NCI-H1105 treated with DMSO at 0.1 percent for 48 hours (cell line): ENCODE measurements at regions not wholly inside any gene's neighbourhood (a gene's known extent, or its start where the extent isn't known, plus 50 kb on each side); places are given as distances from the start of the nearest gene placed in this dataset.
"Not testable (repeated sequence)": the region's sequence is repeated elsewhere in the genome, so short reads cannot be mapped to it uniquely, and the experiment has no call there.

Source experiments
- DNase-seq: peaks from one replicate; lab custom pipeline; 2025; lab: John Stamatoyannopoulos, UW

DNA sequence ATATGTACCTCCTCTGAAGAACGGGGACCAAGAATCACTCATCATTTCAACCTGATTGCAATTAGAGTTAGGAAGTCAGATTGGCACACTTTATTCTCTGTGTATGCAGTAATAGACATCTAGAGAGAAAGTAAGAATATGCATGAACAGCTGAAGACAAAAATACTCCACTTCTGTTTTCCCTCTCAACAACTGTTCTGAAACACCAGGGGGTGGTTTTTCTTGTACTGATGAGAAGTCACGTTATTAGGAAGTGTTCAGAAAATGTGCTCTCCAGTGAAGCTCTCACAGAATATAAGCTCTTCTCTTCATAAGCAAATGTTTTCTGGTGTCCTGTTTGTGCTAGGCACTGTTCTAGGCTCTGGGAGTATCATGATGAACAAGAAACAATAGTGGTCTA lies 531.7 kb upstream of the C9orf72 start:
- no peak for DNase-seq

DNA sequence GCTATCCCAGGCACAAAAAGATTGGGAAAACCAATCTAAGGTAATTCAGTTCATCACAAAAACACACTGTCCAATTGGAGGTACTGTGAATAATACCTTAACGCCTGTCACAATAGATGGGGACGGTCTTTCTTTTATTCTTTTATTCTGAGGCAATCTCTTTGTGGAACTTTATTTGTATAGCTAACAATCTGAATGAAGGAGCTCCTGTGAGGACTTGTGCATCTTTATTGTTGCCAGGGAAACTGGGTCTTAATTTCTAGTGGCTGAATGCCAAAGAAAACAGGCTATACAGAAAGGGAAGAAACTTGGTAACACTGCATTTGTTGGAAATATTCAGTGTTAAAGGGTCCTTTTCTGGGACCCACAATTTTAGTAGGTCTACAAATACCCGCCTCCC lies 546.9 kb upstream of the C9orf72 start:
- peak; percentile 98 for DNase-seq

DNA sequence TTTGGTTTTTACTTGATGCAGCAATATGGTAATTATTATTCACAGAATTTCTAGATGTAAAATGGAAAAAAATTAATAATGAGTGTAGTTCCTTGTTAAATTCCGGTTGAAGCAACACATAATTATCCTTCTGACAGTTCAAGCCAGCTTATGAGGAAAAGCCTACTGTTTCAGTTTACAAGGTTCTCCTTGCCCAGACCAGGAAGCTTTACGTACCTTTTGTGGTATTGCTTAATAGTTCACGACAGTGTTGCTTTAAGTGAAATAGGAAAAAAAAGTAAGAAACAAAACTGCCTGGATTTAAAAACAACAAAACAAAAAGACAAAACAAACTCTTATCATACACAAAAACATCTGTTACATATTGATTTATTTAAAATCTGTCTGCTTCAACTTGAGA lies 547.3 kb upstream of the C9orf72 start:
- peak; percentile 86 for DNase-seq

- peak; percentile 45 for DNase-seq
Measured at GRCh38 chr9:28121366-28121765, 548.1 kb upstream of the C9orf72 start.

DNA sequence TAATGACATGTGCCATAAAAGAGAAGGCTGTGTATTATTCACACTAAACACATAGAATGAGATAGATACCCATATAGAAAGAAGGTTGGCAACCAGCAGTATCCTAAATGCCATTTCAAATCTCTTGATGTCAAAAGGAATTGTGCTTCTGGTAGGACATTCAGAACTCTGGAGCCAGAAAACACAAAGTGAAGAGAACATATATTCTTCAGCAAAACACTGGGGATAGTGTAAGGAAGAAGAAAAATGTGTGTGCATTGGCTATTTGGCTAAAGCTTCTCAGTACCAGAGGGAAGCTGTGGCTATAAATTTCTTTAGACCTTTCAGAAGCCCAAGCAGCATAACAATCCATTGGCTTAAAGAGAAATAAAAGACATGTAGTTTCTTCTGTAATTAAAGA lies 551.6 kb upstream of the C9orf72 start:
- DNase-seq: no peak

GRCh38 chr9:28127101-28127500 lies 553.8 kb upstream of the C9orf72 start:
- peak; percentile 80 for DNase-seq

DNA sequence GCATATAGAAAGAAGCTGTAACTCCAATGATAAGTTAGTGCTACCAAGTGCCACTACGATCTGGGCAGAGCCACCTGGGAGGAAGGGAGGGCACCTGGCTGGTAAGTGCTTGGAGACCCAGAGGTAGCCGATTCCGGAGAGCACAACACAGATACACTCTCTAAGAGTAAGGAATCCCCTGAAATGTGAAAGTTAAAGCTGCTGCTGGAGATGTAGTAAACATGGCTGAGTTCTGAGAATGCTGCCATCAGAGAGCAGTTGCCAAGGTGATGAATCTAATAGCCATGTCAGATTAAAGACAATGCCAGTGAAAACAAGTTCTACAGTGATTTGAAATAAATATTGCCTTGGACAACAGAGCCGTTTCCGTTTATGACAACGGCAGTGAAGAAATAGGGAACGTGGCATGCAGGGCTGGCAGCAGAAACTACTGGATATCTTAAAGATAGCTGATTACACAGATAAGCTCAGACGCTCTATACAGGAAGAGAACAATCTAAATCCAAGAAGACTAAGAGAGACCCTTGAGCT lies 561.2 kb upstream of the C9orf72 start:
- peak; percentile 24 for DNase-seq

DNA sequence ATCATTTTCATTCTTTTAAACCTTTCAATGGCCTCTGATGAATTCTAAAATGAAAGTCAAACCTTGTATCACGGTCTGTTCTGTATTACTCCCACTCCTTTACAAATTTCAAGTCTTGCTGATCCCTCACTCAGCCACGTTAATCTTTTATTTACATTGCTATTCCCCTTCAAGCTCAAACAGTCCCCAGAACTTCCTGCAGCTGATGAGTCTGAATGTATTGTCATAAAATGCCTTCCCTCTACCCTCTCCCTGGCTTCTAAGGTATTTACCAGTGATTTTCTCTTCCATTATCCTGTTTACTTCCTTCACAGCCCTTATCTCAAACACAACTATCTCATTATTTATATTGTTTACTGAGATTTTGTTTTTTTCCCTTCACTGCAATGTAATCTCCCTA lies 562.3 kb upstream of the C9orf72 start:
- DNase-seq: peak; percentile 59

DNA sequence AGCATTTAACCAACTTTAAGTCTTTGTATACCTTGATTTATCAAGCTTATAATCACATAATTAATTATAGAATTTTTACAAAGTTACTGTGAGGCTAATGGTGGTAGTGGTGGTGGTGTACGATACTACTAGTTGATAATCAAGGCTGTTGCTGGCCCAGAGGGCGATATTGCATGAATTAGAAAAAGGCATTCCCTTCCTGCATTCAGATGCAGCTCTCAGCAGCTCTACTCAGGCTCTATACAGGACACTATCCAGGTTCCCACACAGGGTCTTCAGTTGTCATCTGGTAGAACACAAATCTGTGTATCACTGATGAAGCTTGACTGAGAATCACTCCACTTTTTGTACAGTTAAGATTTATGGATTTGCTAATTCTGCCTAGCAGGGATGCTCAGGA lies 562.8 kb upstream of the C9orf72 start:
- no peak for DNase-seq

DNA sequence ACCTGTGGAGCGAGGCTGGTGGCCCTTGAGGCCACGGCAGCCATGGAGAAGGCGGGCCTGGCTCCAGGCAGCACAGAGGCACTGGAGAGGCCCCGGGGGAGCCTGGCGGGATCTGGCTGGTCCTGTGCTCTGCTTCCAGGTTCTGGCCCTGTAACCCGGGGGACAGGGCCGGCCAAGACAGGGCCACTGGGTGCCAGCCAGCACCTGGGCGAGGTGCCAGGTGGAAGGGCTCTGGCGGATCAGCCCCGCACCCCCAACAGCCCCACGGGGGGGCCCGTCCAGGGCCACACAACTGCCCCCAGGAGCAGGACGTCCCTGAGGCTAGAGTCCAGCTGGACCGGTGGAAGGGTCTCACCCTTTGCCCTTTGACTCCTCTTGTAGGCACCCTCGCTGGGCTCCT lies 574.1 kb upstream of the C9orf72 start:
- DNase-seq: not testable (repeated sequence)

GRCh38 chr9:28147923-28148597 lies 574.8 kb upstream of the C9orf72 start:
- not testable (repeated sequence) for DNase-seq

GRCh38 chr9:28149361-28150050 lies 576.2 kb upstream of the C9orf72 start:
- not testable (repeated sequence) for DNase-seq

GRCh38 chr9:28155067-28155466 lies 581.8 kb upstream of the C9orf72 start:
- DNase-seq: peak; percentile 7

GRCh38 chr9:28155671-28156070 lies 582.4 kb upstream of the C9orf72 start:
- no peak for DNase-seq

DNA sequence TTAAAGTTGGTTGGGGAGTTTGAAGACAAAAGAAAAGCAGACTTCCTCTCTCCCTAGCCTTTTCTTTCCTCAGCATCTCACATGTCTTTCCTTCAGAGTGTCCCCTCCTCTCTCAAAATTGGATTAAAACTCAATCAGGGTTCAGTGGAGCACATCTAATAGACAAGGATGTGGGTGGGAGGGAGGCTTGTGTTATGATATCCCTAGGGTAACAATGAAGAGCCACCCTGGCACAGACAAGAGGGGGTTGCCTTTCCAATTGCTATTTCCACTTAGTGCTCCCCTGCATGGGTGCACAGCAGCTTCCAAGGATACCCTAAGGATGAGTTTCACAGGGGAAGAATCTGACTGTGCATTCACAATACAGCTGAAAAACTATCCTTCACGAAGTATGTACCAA lies 585.2 kb upstream of the C9orf72 start:
- no peak for DNase-seq

GRCh38 chr9:28163619-28164018 lies 590.3 kb upstream of the C9orf72 start:
- peak; percentile 78 for DNase-seq

DNA sequence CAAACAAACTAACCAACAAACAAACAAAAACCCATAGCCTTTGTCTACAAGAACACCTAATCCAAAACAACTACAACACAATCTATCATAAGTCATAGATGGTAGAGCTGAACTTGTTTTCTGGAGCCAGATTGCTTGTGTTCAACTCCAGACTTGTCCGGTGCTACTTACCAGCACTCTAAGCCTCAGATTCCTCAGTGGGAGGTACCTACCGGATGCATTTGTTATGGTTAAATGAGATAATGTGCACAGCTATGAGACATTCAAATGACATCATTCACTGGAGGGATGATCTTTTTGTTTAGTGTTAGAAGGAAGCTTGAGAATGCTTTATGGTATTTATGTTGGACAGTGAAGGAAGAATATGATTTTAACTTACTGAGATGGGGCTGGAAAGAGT lies 592.9 kb upstream of the C9orf72 start:
- no peak for DNase-seq

- DNase-seq: no peak
Measured at GRCh38 chr9:28177142-28177541, 603.9 kb upstream of the C9orf72 start.

- DNase-seq: no peak
Measured at GRCh38 chr9:28177925-28178324, 604.6 kb upstream of the C9orf72 start.

DNA sequence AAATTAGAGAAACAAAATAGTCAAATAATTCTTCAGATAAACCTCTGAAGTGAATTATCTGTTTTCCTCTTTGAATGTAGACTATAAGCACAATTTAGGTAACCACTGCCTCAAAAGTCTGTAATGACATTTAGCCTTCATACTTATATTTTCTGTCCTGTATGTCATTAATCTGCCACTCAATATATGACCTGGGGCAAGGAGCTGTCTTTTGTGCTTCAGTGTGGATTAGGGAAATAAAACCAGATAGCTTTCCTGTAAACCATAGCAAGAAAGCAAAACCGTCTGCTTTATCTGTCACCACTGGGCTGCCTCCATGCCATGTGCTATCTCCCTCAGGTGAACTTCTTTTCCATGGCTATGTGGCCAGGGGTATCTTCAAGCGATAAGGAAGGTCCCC lies 606.6 kb upstream of the C9orf72 start:
- DNase-seq: no peak

- DNase-seq: no peak
Measured at GRCh38 chr9:28190981-28191380, 617.7 kb upstream of the C9orf72 start.

- no peak for DNase-seq
Measured at GRCh38 chr9:28197653-28198052, 624.4 kb upstream of the C9orf72 start.

- DNase-seq: no peak
Measured at GRCh38 chr9:28203036-28203435, 629.8 kb upstream of the C9orf72 start.

DNA sequence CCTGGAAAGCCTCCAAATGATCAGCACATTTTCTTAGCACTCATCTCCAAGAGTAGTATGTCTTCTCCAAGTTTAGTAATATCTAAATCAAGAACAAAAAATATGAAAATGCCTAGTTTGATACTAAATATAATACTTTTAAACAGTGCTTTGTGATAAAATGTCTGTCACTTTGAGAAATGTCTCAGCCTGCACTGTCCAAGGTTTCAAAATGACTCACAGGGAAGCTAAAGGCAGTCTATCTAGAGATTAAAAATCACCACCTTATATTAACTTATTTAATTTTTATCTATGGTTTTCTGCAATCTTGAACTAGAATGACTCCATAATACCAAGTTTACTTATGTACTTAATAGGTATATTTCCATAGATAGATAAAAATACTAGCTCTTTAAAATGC lies 633.0 kb upstream of the C9orf72 start:
- DNase-seq: no peak
